HG02759 (cell line): ENCODE measurements at regions not wholly inside any gene's neighbourhood (a gene's known extent, or its start where the extent isn't known, plus 50 kb on each side); places are given as distances from the start of the nearest gene placed in this dataset.
"Not testable (repeated sequence)": the region's sequence is repeated elsewhere in the genome, so short reads cannot be mapped to it uniquely, and the experiment has no call there.

ENCODE experiments used
- ATAC-seq: cut with Tn5 transposase; IDR thresholded peaks from one replicate; pipeline ENCODE4 v1.9.1; 2021; ENCODE audit warnings: mild to moderate bottlenecking, moderate library complexity; ENCODE audit not compliant: unreplicated experiment

- no peak for ATAC-seq
These were observed 286.6 kb downstream of the COL11A1 start for GRCh38 chr1:102821707-102822106.

- no peak for ATAC-seq
These were observed 307.9 kb downstream of the COL11A1 start for GRCh38 chr1:102800406-102800805.

- no peak for ATAC-seq
These were observed 308.8 kb downstream of the COL11A1 start for GRCh38 chr1:102799496-102799895.

- no peak for ATAC-seq
These were observed 309.6 kb downstream of the COL11A1 start for GRCh38 chr1:102798718-102799117.

- ATAC-seq: no peak
These were observed 311.9 kb downstream of the COL11A1 start for GRCh38 chr1:102796429-102796828.

GRCh38 chr1:102790997-102791396 is 317.3 kb downstream of the COL11A1 start:
- no peak for ATAC-seq

GRCh38 chr1:102789951-102790350 is 318.4 kb downstream of the COL11A1 start:
- ATAC-seq: not testable (repeated sequence)

- ATAC-seq: no peak
These were observed 324.8 kb downstream of the COL11A1 start for GRCh38 chr1:102783487-102783886.

GRCh38 chr1:102782144-102782543 is 326.2 kb downstream of the COL11A1 start:
- ATAC-seq: no peak

- no peak for ATAC-seq
These were observed 332.3 kb downstream of the COL11A1 start for GRCh38 chr1:102776071-102776470.

GRCh38 chr1:102772831-102773230 is 335.5 kb downstream of the COL11A1 start:
- no peak for ATAC-seq

- ATAC-seq: no peak
These were observed 349.9 kb downstream of the COL11A1 start for GRCh38 chr1:102758418-102758817.

- ATAC-seq: no peak
These were observed 351.0 kb downstream of the COL11A1 start for GRCh38 chr1:102757363-102757762.

GRCh38 chr1:102751111-102751510 is 357.2 kb downstream of the COL11A1 start:
- no peak for ATAC-seq

- no peak for ATAC-seq
These were observed 365.9 kb downstream of the COL11A1 start for GRCh38 chr1:102742426-102742825.

GRCh38 chr1:102733491-102734236 is 374.7 kb downstream of the COL11A1 start:
- ATAC-seq: no peak

GRCh38 chr1:102732927-102733326 is 375.4 kb downstream of the COL11A1 start:
- ATAC-seq: no peak

- ATAC-seq: no peak
These were observed 381.9 kb downstream of the COL11A1 start for GRCh38 chr1:102726417-102726816.

- ATAC-seq: no peak
These were observed 383.6 kb downstream of the COL11A1 start for GRCh38 chr1:102724741-102725140.

GRCh38 chr1:102715150-102715549 is 393.2 kb downstream of the COL11A1 start:
- ATAC-seq: no peak

- ATAC-seq: no peak
These were observed 408.8 kb downstream of the COL11A1 start for GRCh38 chr1:102699524-102699923.

- no peak for ATAC-seq
These were observed 415.0 kb downstream of the COL11A1 start for GRCh38 chr1:102693345-102693744.

- ATAC-seq: no peak
These were observed 416.7 kb downstream of the COL11A1 start for GRCh38 chr1:102691592-102692090.
